ENCODE measurements at regions not wholly inside any gene's neighbourhood (a gene's known extent, or its start where the extent isn't known, plus 50 kb on each side); places are given as distances from the start of the nearest gene placed in this dataset.
"Not testable (repeated sequence)": the region's sequence is repeated elsewhere in the genome, so short reads cannot be mapped to it uniquely, and the experiment has no call there.

- TF ChIP-seq POLR2A, CTCF (IDR thresholded peaks at IDR 0.05): not testable (repeated sequence)
Measured at GRCh38 chr5:29186380-29186779, 2007.1 kb upstream of the CDH6 start.

Measured in Peyer's patch (tissue), 4 donors.